Astrocyte of the cerebellum (primary cell): ENCODE measurements at regions not wholly inside any gene's neighbourhood (a gene's known extent, or its start where the extent isn't known, plus 50 kb on each side); places are given as distances from the start of the nearest gene placed in this dataset.

Source experiments
- DNase-seq: peaks from one replicate; pipeline ENCODE4 v3.0.0-alpha.2; 2011; ENCODE audit warnings: low read depth
- H3K4me3 ChIP-seq: 2 replicates; pipeline ENCODE4 v1.5.1; 2011; ENCODE audit warnings: mild to moderate bottlenecking, low read depth, low read length, moderate library complexity
- CTCF ChIP-seq: IDR thresholded peaks from 2 replicates; pipeline ENCODE4 v1.5.1; 2012; ENCODE audit warnings: low read length, low read depth, moderate library complexity, mild to moderate bottlenecking; ENCODE audit errors: missing control alignments
- in situ Hi-C: cut with HindIII; loops from 2 replicates; pipeline ENCODE4 v1.10.0; 2017; ENCODE audit warnings: low sequenced_read_pairs

DNA sequence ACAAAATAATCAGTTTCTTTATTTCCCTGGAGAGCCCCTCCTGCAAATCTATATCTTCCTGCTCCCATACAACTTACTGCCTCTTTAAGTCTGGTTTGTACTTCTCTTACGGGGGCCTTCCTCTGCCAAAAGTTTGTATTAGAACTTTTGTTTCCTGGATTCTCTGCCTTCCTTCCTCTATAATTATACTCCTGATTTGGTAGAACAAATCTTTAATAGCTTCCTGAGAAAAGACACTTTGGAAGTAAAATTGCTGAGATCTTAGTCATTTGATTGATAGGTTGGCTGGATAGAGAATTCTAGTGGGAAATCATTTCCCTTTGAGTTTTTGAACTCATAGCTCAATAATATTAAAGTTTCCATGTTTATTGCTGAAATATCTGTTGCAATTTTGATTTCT, 499.2 kb downstream of the RAB38 start:
- DNase-seq, result no peak
- H3K4me3 ChIP-seq, result no peak overlapping the region
- in situ Hi-C loops, result no loop called here
- TF ChIP-seq CTCF, result no peak

GRCh38 chr11:87666730-87667129, 508.5 kb downstream of the RAB38 start:
- in situ Hi-C loops, result no loop called here
- no peak for TF ChIP-seq CTCF
- DNase-seq, result no peak
- H3K4me3 ChIP-seq, result no peak overlapping the region

- no peak overlapping the region for H3K4me3 ChIP-seq
- TF ChIP-seq CTCF, result no peak
- no peak for DNase-seq
- in situ Hi-C loops, result no loop called here
Observed at GRCh38 chr11:87662287-87662686, 513.0 kb downstream of the RAB38 start.

GRCh38 chr11:87660926-87661660, 514.1 kb downstream of the RAB38 start:
- no peak for TF ChIP-seq CTCF
- DNase-seq, result no peak
- in situ Hi-C loops, result no loop called here
- no peak overlapping the region for H3K4me3 ChIP-seq

GRCh38 chr11:87659807-87660206, 515.4 kb downstream of the RAB38 start:
- in situ Hi-C loops, result no loop called here
- no peak for TF ChIP-seq CTCF
- H3K4me3 ChIP-seq, result no peak overlapping the region
- DNase-seq, result no peak

DNA sequence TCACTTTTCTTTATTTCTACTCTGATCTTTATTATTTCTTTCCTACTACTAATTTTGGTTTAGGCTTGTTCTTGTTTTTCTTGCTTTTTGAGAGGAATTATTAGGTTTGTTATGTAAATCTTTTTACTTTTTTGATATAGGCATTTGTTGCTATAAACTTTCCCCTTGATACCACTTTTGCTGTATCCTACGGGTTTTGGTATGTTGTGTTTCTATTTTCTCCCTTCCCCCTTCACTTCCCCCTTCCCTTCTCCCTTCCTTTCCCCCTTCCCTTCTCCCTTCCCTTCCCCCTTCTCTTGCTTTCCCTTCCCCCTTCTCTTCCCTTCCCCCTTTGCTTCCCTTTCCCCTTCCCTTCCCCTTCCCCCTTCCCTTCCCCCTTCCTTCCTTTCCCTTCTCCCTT, 529.6 kb downstream of the RAB38 start:
- no peak for DNase-seq
- no peak overlapping the region for H3K4me3 ChIP-seq
- no peak for TF ChIP-seq CTCF
- in situ Hi-C loops, result no loop called here
